Testis (tissue), 2 donors: ENCODE measurements at regions not wholly inside any gene's neighbourhood (a gene's known extent, or its start where the extent isn't known, plus 50 kb on each side); places are given as distances from the start of the nearest gene placed in this dataset.

Experiments used
- CTCF ChIP-seq, 3 experiments: fragments of 450-650 bp in 2 of 3; fragments of 200-600 bp in 1 of 3; sonication (generic) in 1 of 3; IDR thresholded peaks; one replicate each; pipeline ENCODE4 v1.5.1; 2016 to 2019; ENCODE audit warnings: antibody characterized with exemption in 3 of 3, mild to moderate bottlenecking in 2 of 3, moderate library complexity in 1 of 3
- POLR2A ChIP-seq: fragments of 450-650 bp; IDR thresholded peaks from one replicate; pipeline ENCODE4 v1.6.1; 2017; ENCODE audit warnings: antibody characterized with exemption, mild to moderate bottlenecking, moderate library complexity

- TF ChIP-seq POLR2A (no peak), CTCF (IDR thresholded peaks at IDR 0.05) (no peak)
These were observed 262.1 kb upstream of the NR3C2 start for GRCh38 chr4:148704291-148704690.
